ENCODE measurements at regions not wholly inside any gene's neighbourhood (a gene's known extent, or its start where the extent isn't known, plus 50 kb on each side); places are given as distances from the start of the nearest gene placed in this dataset.

GRCh38 chr3:113079218-113079961 is 88.6 kb downstream of the GTPBP8 start:
- in situ Hi-C loops (cut with HindIII; ENCODE audit: low pct_unique_long_range_greater_than_20kb, low sequenced_read_pairs) = no loop called here
- no peak for TF ChIP-seq JUND (IDR thresholded peaks at IDR 0.05; ENCODE audit: low read depth)
- peak; percentile 9 to 31 for DNase-seq (ENCODE audit: low read depth in 1 of 2, low spot score in 1 of 2)

GRCh38 chr3:113084777-113085176 is 94.0 kb downstream of the GTPBP8 start:
- TF ChIP-seq JUND (IDR thresholded peaks at IDR 0.05; ENCODE audit: low read depth) = no peak
- no peak for DNase-seq (ENCODE audit: low read depth in 1 of 2, low spot score in 1 of 2)
- in situ Hi-C loops (cut with HindIII; ENCODE audit: low pct_unique_long_range_greater_than_20kb, low sequenced_read_pairs) = no loop called here

GRCh38 chr3:113086560-113087461 is 96.0 kb downstream of the GTPBP8 start:
- in situ Hi-C loops (cut with HindIII; ENCODE audit: low pct_unique_long_range_greater_than_20kb, low sequenced_read_pairs) = no loop called here
- DNase-seq (ENCODE audit: low read depth in 1 of 2, low spot score in 1 of 2) = no peak

GRCh38 chr3:113088616-113089015 is 97.8 kb downstream of the GTPBP8 start:
- no peak for DNase-seq (ENCODE audit: low read depth in 1 of 2, low spot score in 1 of 2)
- in situ Hi-C loops (cut with HindIII; ENCODE audit: low pct_unique_long_range_greater_than_20kb, low sequenced_read_pairs) = no loop called here

More at GRCh38 chr3:113086560-113087461, 96.0 kb downstream of the GTPBP8 start:
- TF ChIP-seq JUND (IDR thresholded peaks at IDR 0.05; ENCODE audit: low read depth) = no peak

GRCh38 chr3:113091417-113091816 is 100.6 kb downstream of the GTPBP8 start:
- in situ Hi-C loops (cut with HindIII; ENCODE audit: low pct_unique_long_range_greater_than_20kb, low sequenced_read_pairs) = no loop called here
- no peak for DNase-seq (ENCODE audit: low read depth in 1 of 2, low spot score in 1 of 2)
- no peak for TF ChIP-seq JUND (IDR thresholded peaks at IDR 0.05; ENCODE audit: low read depth)

More at GRCh38 chr3:113088616-113089015, 97.8 kb downstream of the GTPBP8 start:
- TF ChIP-seq JUND (IDR thresholded peaks at IDR 0.05; ENCODE audit: low read depth) = no peak

GRCh38 chr3:113092746-113093145 is 102.0 kb downstream of the GTPBP8 start:
- no peak for TF ChIP-seq JUND (IDR thresholded peaks at IDR 0.05; ENCODE audit: low read depth)
- in situ Hi-C loops (cut with HindIII; ENCODE audit: low pct_unique_long_range_greater_than_20kb, low sequenced_read_pairs) = no loop called here
- no peak for DNase-seq (ENCODE audit: low read depth in 1 of 2, low spot score in 1 of 2)

- DNase-seq (ENCODE audit: low read depth in 1 of 2, low spot score in 1 of 2) = no peak
- in situ Hi-C loops (cut with HindIII; ENCODE audit: low pct_unique_long_range_greater_than_20kb, low sequenced_read_pairs) = no loop called here
- no peak for TF ChIP-seq JUND (IDR thresholded peaks at IDR 0.05; ENCODE audit: low read depth)
Observed at GRCh38 chr3:113094337-113095221, 103.8 kb downstream of the GTPBP8 start.

GRCh38 chr3:113096188-113096892 is 105.6 kb downstream of the GTPBP8 start:
- in situ Hi-C loops (cut with HindIII; ENCODE audit: low pct_unique_long_range_greater_than_20kb, low sequenced_read_pairs) = no loop called here
- TF ChIP-seq JUND (IDR thresholded peaks at IDR 0.05; ENCODE audit: low read depth) = no peak
- no peak for DNase-seq (ENCODE audit: low read depth in 1 of 2, low spot score in 1 of 2)

GRCh38 chr3:113097960-113098447 is 107.2 kb downstream of the GTPBP8 start:
- no peak for TF ChIP-seq JUND (IDR thresholded peaks at IDR 0.05; ENCODE audit: low read depth)
- no peak for DNase-seq (ENCODE audit: low read depth in 1 of 2, low spot score in 1 of 2)

GRCh38 chr3:113100063-113100462 is 109.3 kb downstream of the GTPBP8 start:
- in situ Hi-C loops (cut with HindIII; ENCODE audit: low pct_unique_long_range_greater_than_20kb, low sequenced_read_pairs) = no loop called here
- DNase-seq (ENCODE audit: low read depth in 1 of 2, low spot score in 1 of 2) = no peak
- TF ChIP-seq JUND (IDR thresholded peaks at IDR 0.05; ENCODE audit: low read depth) = no peak

More at GRCh38 chr3:113097960-113098447, 107.2 kb downstream of the GTPBP8 start:
- in situ Hi-C loops (cut with HindIII; ENCODE audit: low pct_unique_long_range_greater_than_20kb, low sequenced_read_pairs) = no loop called here

GRCh38 chr3:113103588-113103987 is 107.8 kb upstream of the BOC start:
- peak in 1 of 2 experiments; percentile 15 for DNase-seq (ENCODE audit: low read depth in 1 of 2, low spot score in 1 of 2)
- in situ Hi-C loops (cut with HindIII; ENCODE audit: low pct_unique_long_range_greater_than_20kb, low sequenced_read_pairs) = no loop called here
- no peak for TF ChIP-seq JUND (IDR thresholded peaks at IDR 0.05; ENCODE audit: low read depth)
